ENCODE measurements at regions not wholly inside any gene's neighbourhood (a gene's known extent, or its start where the extent isn't known, plus 50 kb on each side); places are given as distances from the start of the nearest gene placed in this dataset.

- TF ChIP-seq POLR2A (IDR thresholded peaks at IDR 0.05) (no peak), CTCF (IDR thresholded peaks at IDR 0.05) (no peak)
These were observed 468.7 kb upstream of the B3GAT1 start for GRCh38 chr11:134880788-134881187.

Measured in heart left ventricle (tissue), 13 donors.